ENCODE measurements at regions not wholly inside any gene's neighbourhood (a gene's known extent, or its start where the extent isn't known, plus 50 kb on each side); places are given as distances from the start of the nearest gene placed in this dataset.

DNA sequence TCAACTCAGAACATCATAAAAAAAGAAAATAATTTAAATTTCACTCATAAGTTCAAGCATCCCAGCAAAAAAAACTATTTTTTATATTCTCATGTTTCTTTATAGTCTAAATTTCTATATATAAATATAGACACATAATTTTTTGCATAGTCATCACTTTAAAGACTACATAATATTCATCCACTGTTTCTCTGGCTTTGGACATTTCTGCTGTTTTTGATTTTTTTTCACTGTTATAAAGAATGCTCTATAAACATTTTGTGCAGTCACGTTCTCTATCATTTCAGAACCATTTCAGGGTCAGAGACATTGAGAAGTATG lies 59.7 kb upstream of the CLPB start:
- no peak for DNase-seq
- Histone ChIP-seq H3K4me3 (ENCODE audit: control insufficient read depth in 1 of 7, extremely low read depth in 1 of 7, insufficient read depth in 4 of 7, low read depth in 2 of 7, low read length in 6 of 7) (no peak overlapping the region), H3K27me3 (replicated peaks in 2 of 5; ENCODE audit: control insufficient read depth in 4 of 5, insufficient read depth in 5 of 5, low read length in 4 of 5) (no peaks in the 10 kb centered on the region), H3K9me3 (ENCODE audit: control extremely low read depth in 1 of 5, control insufficient read depth in 4 of 5, insufficient read depth in 2 of 5, low read depth in 1 of 5, low read length in 4 of 5) (no peaks in the 10 kb centered on the region), H3K27ac (ENCODE audit: insufficient read depth in 1 of 2, low read depth in 1 of 2, low read length in 2 of 2, poor library complexity in 1 of 2, severe bottlenecking in 2 of 2) (no peak overlapping the region), H3K36me3 (ENCODE audit: control insufficient read depth in 4 of 4, insufficient read depth in 4 of 4, low read length in 3 of 4) (no peaks in the 10 kb centered on the region), H3K4me1 (ENCODE audit: control extremely low read depth in 1 of 4, control insufficient read depth in 4 of 4, insufficient read depth in 4 of 4, low read length in 3 of 4) (peaks cover 3 to 19% (median 14%) of the 10 kb centered on the region in 4 experiments)
- no CpG with 5 or more reads among the region's 1 CpG for WGBS (ENCODE audit: insufficient coverage)
- ChIA-PET CTCF (interaction anchor here (1.0 to 2.3 kb wide), 3 partner anchors 11 to 69 kb away, joined by 3 to 5 read pairs (median 4); no protein-coding TSS in a partner anchor), POLR2A (no interaction called here)

DNA sequence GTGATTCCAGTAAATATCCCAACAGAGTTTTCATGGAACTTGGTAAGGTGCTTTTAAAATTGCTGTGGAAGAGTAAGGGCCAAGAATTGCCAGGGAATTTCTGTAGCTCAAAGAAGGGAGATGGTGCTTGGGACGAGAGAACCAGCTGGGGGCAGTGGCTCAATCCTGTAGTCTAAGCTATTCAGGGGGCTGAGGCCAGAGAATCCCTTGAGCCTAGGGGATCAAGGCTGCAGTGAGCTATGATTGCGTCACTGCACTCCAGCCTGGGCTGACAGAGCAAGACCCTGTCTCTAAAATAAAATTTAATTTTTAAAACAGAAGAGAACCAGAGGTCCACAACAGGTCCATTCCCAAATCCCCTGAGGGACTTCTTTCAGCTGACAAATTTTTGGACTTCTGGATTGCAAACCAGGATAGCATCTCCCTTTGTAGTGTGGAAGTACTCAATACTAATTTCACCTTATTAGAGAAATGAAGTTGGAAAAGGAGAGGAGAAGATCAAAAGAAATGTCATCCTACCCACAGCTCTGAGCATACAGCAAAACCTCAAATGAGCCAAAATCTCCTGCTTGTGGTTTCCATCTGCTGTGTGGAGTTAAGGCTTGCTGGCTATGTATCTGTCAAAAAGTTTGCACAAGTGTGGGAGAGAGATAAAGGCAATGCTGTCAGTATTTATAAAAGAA lies 59.2 kb upstream of the CLPB start:
- no peaks in the 10 kb centered on the region for H3K36me3 ChIP-seq (ENCODE audit: control insufficient read depth in 4 of 4, insufficient read depth in 4 of 4, low read length in 3 of 4)
- no peaks in the 10 kb centered on the region for H3K9me3 ChIP-seq (ENCODE audit: control extremely low read depth in 1 of 5, control insufficient read depth in 4 of 5, insufficient read depth in 2 of 5, low read depth in 1 of 5, low read length in 4 of 5)
- ChIA-PET CTCF (interaction anchor here (0.8 to 2.3 kb wide), 4 partner anchors 10 to 80 kb away, joined by 3 to 5 read pairs (median 4); no protein-coding TSS in a partner anchor), POLR2A (no interaction called here)
- 26% methylated on average over 2 of the region's 2 CpGs for WGBS (ENCODE audit: insufficient coverage)
- no peaks in the 10 kb centered on the region for H3K27me3 ChIP-seq (replicated peaks in 2 of 5; ENCODE audit: control insufficient read depth in 4 of 5, insufficient read depth in 5 of 5, low read length in 4 of 5)
- H3K27ac ChIP-seq (ENCODE audit: insufficient read depth in 1 of 2, low read depth in 1 of 2, low read length in 2 of 2, poor library complexity in 1 of 2, severe bottlenecking in 2 of 2): no peak overlapping the region
- DNase-seq: peak; percentile 74 to 94 (median 90)
- peaks cover 3 to 19% (median 14%) of the 10 kb centered on the region in 4 experiments for H3K4me1 ChIP-seq (ENCODE audit: control extremely low read depth in 1 of 4, control insufficient read depth in 4 of 4, insufficient read depth in 4 of 4, low read length in 3 of 4)
- peak overlapping the region in 1 of 7 experiments; percentile 48 for H3K4me3 ChIP-seq (ENCODE audit: control insufficient read depth in 1 of 7, extremely low read depth in 1 of 7, insufficient read depth in 4 of 7, low read depth in 2 of 7, low read length in 6 of 7)

DNA sequence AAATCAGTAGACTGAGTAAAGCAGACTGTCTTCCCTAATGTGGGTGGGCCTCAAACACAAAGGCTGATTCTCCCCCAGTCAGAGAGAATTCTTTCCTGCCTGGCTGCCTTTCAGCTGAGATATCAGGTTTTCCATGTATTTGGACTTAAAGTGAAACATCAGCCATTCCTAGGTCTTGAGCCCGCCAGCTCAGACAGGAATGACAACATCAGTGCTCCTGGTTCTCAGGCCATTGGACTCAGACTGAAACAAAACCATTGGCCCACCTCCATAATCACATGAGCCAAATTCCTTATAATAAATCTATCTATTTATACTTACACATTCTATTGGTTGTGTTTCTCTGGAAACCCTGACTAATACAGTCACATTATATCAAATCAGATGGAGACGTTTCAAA lies 56.7 kb upstream of the CLPB start:
- Histone ChIP-seq H3K27me3 (replicated peaks in 2 of 5; ENCODE audit: control insufficient read depth in 4 of 5, insufficient read depth in 5 of 5, low read length in 4 of 5) (no peaks in the 10 kb centered on the region), H3K4me1 (ENCODE audit: control extremely low read depth in 1 of 4, control insufficient read depth in 4 of 4, insufficient read depth in 4 of 4, low read length in 3 of 4) (peaks cover 3 to 19% (median 14%) of the 10 kb centered on the region in 4 experiments), H3K36me3 (ENCODE audit: control insufficient read depth in 4 of 4, insufficient read depth in 4 of 4, low read length in 3 of 4) (no peaks in the 10 kb centered on the region), H3K27ac (ENCODE audit: insufficient read depth in 1 of 2, low read depth in 1 of 2, low read length in 2 of 2, poor library complexity in 1 of 2, severe bottlenecking in 2 of 2) (no peak overlapping the region), H3K9me3 (ENCODE audit: control extremely low read depth in 1 of 5, control insufficient read depth in 4 of 5, insufficient read depth in 2 of 5, low read depth in 1 of 5, low read length in 4 of 5) (peaks cover 0 to 4% (median 0%) of the 10 kb centered on the region in 5 experiments), H3K4me3 (ENCODE audit: control insufficient read depth in 1 of 7, extremely low read depth in 1 of 7, insufficient read depth in 4 of 7, low read depth in 2 of 7, low read length in 6 of 7) (no peak overlapping the region)
- 100% methylated on average over 1 of the region's 2 CpGs for WGBS (ENCODE audit: insufficient coverage)
- POLR2A ChIA-PET: no interaction called here
- DNase-seq: no peak
- CTCF ChIA-PET: interaction anchor here (0.9 to 1.1 kb wide), 3 partner anchors 58 to 193 kb away, joined by 3 to 5 read pairs (median 3); no protein-coding TSS in a partner anchor
